HG03135 (cell line): ENCODE measurements at regions not wholly inside any gene's neighbourhood (a gene's known extent, or its start where the extent isn't known, plus 50 kb on each side); places are given as distances from the start of the nearest gene placed in this dataset.

ENCODE experiments used
- ATAC-seq: cut with Tn5 transposase; IDR thresholded peaks from one replicate; pipeline ENCODE4 v1.9.1; 2021; ENCODE audit warnings: mild to moderate bottlenecking, moderate library complexity; ENCODE audit not compliant: unreplicated experiment

DNA sequence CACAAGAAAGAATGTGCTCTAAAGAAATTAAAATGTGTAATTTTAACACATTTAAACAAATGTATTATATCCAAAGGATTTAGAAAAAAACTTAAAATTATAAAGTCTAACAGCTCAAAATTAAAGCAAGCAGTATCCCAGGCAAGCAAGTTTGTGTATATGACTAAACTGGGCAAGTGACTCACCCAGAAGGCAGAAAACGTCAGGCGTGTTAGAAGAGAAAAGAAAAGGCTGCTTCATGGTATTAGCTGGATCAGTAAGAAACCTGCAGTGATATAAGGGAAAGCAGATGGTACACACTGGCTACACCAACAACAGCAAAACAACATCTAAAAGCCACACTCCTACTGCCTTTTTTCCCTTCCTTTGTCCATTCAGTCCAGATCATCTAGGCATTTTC is 250.6 kb upstream of the NDST3 start:
- ATAC-seq: no peak

GRCh38 chr4:117784266-117784665 is 250.0 kb upstream of the NDST3 start:
- ATAC-seq: no peak

DNA sequence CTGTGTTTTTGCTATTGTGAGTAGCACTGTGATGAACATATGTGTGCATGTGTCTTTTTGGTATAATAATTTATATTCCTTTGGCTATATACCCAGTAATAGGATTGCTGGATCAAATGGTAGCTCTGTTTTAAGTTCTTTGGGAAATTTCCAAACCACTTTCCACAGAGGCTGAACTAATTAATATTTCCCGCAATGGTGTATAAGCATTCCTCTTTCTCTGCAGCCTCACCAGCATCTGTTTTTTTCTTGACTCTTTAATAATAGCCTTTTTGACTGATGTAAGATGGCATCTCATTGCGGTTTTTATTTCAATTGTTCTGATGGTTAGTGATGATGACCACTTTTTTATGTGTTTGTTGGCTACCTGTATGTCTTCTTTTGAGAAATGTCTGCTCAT is 247.7 kb upstream of the NDST3 start:
- ATAC-seq: no peak

DNA sequence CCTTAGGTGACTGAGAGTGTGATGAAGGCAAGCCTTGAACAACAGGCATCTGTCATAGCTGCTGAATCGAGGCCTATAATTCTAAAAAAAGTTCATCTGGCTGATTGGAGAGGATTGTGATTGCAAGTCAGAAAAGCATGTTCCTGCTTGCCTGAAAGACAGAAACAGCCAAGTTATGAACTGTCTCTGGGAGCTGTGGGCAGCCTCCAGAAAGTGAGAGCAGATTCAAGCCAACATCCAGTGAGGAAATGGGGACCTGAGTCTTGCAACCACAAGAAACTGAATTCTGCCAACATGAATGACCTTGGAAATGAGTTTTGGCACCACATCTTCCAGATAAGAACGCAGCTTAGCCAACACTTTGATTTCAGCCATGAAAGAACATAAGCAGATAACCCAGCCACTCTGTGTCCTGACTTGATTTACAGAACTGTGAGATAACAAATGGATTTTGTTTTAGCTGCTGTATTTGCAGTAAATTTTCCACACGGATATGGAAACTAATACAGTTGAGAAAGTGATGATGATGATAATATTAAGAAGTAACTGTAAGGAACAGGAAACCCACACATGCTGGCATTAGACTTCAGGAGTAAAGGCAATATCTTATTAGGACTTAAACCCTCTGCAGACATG is 240.3 kb upstream of the NDST3 start:
- no peak for ATAC-seq

DNA sequence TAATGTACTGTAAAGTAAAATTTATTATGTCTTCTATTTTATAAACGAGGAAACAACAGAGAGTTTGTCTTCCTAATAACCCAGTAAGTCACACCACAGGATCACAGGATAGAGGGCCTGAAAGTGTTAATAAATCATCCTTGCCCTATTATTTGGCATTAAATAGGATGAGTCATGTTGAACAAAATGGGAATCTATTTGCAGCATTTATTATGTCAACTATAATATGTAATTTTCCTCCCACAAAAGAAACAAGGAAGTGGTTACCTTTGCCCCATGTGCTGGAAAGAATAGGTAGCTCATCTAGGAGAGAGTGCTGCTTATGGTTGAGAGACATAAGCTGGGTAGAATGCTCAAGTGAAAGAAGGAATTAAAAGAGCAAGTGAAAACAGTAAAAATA is 237.6 kb upstream of the NDST3 start:
- no peak for ATAC-seq

- no peak for ATAC-seq
These were observed 233.7 kb upstream of the NDST3 start for GRCh38 chr4:117800636-117801035.

- no peak for ATAC-seq
These were observed 232.5 kb upstream of the NDST3 start for GRCh38 chr4:117801756-117802155.

- ATAC-seq: no peak
These were observed 222.6 kb upstream of the NDST3 start for GRCh38 chr4:117811731-117812130.

DNA sequence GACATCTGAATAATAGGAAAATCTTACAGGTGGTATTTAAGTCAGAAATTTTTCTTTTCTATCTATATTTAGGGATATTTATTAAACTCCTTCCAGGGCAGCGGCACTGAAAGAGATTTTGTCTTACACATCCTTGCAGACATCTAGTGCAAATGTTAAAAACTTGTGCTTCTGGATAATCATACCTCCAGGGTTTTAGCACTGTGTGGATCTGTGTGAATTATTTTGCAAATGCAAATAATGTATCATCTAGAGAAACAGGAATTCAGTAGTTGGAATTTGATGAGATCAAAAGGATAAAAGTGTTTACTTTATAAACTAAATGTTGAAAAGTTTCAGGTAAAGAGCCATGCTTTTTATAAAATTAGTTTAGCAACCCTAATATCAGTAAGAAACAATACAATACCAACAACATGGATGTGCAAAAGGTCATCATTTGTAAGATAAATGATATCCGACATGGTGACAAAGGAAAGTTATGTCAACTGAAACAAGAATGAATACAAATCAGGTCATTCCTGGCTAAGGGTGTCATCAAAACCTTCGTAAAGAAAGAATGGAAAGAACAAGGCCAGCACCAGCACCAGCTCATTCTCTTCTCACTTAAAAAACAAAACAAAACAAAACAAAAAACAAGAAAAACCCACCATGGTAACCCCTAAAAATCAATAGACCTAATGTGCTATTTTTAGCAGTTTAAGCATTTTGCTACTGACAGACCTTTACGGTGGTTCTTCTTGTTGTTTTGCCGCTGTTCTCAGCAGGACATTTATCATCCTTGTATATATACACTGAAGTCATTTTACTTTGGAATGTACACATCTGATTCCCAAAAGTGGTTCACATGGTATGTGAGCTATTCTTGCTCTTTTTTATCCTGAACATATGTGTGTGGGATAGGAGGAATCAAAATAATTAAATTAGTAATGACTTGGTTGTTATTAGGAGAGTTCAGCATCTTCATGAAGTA is 219.7 kb upstream of the NDST3 start:
- no peak for ATAC-seq

GRCh38 chr4:117817301-117817700 is 217.0 kb upstream of the NDST3 start:
- no peak for ATAC-seq

- no peak for ATAC-seq
These were observed 212.5 kb upstream of the NDST3 start for GRCh38 chr4:117821834-117822233.

- no peak for ATAC-seq
These were observed 210.9 kb upstream of the NDST3 start for GRCh38 chr4:117823388-117823787.

GRCh38 chr4:117825600-117825999 is 208.7 kb upstream of the NDST3 start:
- ATAC-seq: no peak

DNA sequence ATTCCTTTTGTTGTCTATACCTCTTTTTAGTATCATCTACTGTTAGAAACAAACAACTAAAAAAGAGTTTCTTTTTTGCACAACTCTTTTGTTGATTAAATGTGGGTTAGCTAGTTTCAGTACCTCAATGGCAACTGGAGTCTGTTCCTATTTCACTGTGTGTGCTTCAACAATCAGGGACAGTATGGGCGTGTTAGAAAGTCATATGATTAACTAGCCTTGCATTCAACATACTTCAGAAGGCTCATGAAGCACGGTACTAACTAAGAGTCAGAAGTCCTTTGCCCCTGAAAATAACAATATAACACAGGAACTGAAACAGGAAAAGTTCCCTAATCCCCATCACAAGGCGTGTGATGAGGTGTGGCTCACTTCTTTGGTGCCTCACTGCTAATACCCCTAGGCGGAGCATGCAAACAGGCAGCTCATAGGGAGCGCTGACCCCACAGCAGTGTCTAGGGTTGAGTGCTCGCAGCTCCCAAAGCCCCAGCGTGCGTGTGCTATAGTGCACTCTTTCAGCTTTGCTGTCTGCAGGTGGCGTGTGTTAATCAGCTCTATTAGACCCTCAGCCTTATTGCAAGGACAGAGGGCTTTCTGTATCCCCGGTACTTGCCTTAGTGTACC is 203.1 kb upstream of the NDST3 start:
- no peak for ATAC-seq

DNA sequence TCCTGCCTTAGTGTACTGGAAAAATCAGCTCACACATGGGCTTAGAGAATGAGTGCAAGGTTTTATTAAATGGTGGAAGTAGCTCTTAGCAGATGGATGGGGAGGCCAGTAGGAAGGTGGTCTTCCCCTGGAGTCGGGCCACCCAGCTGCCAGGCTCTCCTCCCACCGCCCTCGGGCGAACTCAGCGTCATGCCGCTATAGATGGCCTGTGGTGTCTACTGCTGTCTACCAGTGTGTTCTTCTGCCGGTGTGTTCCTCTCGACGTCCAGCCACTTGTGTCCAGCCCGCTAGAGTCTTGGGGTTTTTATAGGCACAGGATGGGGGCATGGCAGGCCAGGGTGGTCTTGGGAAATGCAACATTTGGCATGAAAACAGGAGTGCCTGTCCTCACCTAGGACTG is 198.7 kb upstream of the NDST3 start:
- no peak for ATAC-seq

GRCh38 chr4:117844594-117844993 is 189.7 kb upstream of the NDST3 start:
- no peak for ATAC-seq

- no peak for ATAC-seq
These were observed 189.0 kb upstream of the NDST3 start for GRCh38 chr4:117845270-117845669.

DNA sequence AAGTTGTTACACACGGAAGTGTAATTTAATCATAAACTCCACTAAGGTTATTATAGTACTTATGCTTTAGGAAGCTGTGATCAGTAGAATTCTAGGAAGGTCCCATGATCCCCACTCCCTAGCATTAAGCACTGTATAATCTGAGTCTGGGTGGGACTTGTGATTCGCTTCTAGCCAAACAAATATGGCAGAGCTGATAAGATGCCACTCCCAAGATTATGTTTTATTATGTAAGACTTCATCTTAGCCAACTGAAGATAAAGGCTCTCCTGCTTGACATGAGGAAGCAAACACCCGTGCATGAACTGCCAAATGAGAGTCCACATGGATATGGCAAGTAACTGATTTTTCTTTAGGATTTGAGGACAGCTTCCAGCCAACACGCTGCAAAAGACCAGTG is 186.4 kb upstream of the NDST3 start:
- ATAC-seq: no peak

DNA sequence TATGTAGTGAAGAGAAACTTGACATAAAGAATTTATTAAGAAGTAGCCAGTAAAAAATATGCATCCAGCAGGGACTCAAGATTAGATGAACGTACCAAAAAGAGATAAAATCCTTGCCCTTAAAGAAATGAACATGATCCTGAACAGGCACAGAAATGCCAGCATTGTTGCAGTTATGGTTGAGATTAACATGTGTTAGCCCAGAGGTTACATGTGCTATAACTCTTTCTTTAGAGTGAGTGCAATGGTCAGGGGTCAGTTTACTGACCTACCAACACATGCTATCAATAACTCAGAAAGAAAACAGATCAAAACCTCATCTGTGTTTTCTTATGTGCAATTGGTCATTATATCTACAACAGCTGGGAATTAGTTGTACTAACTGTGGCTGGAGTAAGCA is 166.1 kb upstream of the NDST3 start:
- ATAC-seq: no peak

GRCh38 chr4:117873779-117874178 is 160.5 kb upstream of the NDST3 start:
- ATAC-seq: no peak

- ATAC-seq: no peak
These were observed 160.1 kb upstream of the NDST3 start for GRCh38 chr4:117874216-117874615.

DNA sequence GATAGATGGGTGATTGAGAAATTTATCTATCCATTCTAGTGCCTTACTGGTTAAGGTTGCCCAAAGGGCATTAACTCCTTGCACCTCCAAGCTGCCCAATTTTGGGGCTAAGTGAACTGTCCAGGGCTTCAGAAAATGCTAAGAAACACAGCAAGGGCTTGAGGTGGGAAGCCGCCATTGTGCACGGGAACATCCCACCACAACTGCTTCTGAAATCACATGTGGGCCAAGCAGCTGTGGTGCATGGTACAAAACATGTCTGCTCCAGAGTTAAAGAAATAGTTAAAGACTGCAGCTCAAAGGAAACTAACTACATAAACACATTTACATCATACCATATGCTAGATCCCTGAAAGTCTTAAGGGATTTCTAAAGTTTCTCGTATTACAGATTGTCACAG is 144.3 kb upstream of the NDST3 start:
- no peak for ATAC-seq
